ENCODE measurements at regions not wholly inside any gene's neighbourhood (a gene's known extent, or its start where the extent isn't known, plus 50 kb on each side); places are given as distances from the start of the nearest gene placed in this dataset.

DNA sequence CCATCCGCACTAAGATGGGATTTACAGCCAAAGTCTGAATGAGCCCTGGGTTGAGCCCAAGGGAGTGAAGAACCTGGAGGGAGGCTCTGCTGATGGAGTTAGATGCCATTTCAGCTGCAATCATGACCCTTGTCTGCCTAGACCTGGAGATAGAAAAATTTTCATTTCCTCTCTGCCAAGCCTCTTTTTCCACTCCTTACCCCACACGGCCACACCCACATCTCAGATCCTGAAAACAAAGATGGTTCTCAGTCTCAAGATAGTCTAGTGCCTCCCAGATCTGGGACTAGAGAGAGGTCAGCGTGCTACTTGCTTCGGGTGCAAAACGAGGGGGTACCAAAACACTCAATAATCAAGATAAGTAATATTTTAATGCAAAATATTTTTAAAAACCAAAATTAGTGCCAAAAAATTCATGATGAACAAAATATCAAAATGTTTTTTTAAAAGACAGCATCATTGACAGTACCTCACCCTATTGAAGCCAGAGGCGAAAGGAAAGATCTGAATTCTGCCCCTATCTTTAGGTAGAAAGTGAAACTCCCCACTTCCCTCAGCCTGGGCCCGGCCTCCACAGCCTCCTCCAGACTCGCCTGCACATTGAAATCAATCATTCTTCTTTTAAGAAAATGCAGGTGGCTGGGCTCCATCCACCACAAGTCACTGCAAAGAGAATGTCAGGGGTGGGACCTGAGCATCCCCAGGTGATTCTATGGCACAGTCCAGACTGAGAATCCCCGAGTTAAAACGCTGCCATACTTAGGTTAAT, 57.8 kb upstream of the GPR45 start:
- Histone ChIP-seq H3K4me3 (ENCODE audit: low read depth in 2 of 2, low read length in 1 of 2) (no peak overlapping the region), H3K9me2 (no peaks in the 10 kb centered on the region), H3K36me3 (replicated peaks in 1 of 2; ENCODE audit: control insufficient read depth in 1 of 2, insufficient read depth in 2 of 2, low read length in 1 of 2) (no peaks in the 10 kb centered on the region), H4K20me1 (ENCODE audit: insufficient read depth) (no peaks in the 10 kb centered on the region), H3K27ac (ENCODE audit: low read depth in 2 of 2, low read length in 1 of 2) (no peak overlapping the region), H2AFZ (ENCODE audit: low read depth) (no peak overlapping the region), H3K4me2 (no peak overlapping the region), H3K79me2 (ENCODE audit: insufficient read depth) (no peaks in the 10 kb centered on the region), H3F3A (replicated peaks; ENCODE audit: insufficient read depth) (no peaks in the 10 kb centered on the region), H3K9ac (no peak overlapping the region), H3K9me3 (no peaks in the 10 kb centered on the region), H3K27me3 (ENCODE audit: insufficient read depth) (no peaks in the 10 kb centered on the region), H3K4me1 (ENCODE audit: control insufficient read depth in 1 of 2, insufficient read depth in 2 of 2, low read depth in 1 of 2, low read length in 1 of 2) (peaks cover 0 to 9% of the 10 kb centered on the region in 2 experiments; a peak in 1 of 4 replicates)
- ChIA-PET POLR2A (no interaction called here), CTCF (no interaction called here)
- WGBS (ENCODE audit: low lambda C conversion rate), result 50% methylated on average over 10 of the region's 10 CpGs
- TF ChIP-seq FOXJ3 (CRISPR knock-in tag; IDR thresholded peaks at IDR 0.05) (no peak), EP300 (IDR thresholded peaks at IDR 0.05; ENCODE audit: borderline replicate concordance in 1 of 2, low read depth in 1 of 2, low read length in 1 of 2) (no peak), GABPA (IDR thresholded peaks at IDR 0.05; ENCODE audit: low read depth) (no peak), NRF1 (IDR thresholded peaks at IDR 0.05; ENCODE audit: low read depth, low read length) (no peak), GATA2 (CRISPR knock-in tag; IDR thresholded peaks at IDR 0.05) (no peak), RAD21 (IDR thresholded peaks at IDR 0.05; ENCODE audit: low read length) (no peak), TCF12 (IDR thresholded peaks at IDR 0.05) (no peak), TAF1 (IDR thresholded peaks at IDR 0.05; ENCODE audit: borderline replicate concordance, low read depth, low read length) (no peak), RFX5 (IDR thresholded peaks at IDR 0.05; ENCODE audit: low read length) (no peak), MEF2A (IDR thresholded peaks at IDR 0.05; ENCODE audit: borderline replicate concordance, low read depth) (no peak), NFIC (IDR thresholded peaks at IDR 0.05; ENCODE audit: borderline replicate concordance) (no peak), SIN3A (IDR thresholded peaks at IDR 0.05; ENCODE audit: borderline replicate concordance, low read depth, low read length) (no peak)
- TF ChIP-seq, protein P1, sequence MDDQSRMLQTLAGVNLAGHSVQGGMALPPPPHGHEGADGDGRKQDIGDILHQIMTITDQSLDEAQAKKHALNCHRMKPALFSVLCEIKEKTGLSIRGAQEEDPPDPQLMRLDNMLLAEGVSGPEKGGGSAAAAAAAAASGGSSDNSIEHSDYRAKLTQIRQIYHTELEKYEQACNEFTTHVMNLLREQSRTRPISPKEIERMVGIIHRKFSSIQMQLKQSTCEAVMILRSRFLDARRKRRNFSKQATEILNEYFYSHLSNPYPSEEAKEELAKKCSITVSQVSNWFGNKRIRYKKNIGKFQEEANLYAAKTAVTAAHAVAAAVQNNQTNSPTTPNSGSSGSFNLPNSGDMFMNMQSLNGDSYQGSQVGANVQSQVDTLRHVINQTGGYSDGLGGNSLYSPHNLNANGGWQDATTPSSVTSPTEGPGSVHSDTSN (IDR thresholded peaks at IDR 0.05), result no peak
- TF ChIP-seq, protein P2, sequence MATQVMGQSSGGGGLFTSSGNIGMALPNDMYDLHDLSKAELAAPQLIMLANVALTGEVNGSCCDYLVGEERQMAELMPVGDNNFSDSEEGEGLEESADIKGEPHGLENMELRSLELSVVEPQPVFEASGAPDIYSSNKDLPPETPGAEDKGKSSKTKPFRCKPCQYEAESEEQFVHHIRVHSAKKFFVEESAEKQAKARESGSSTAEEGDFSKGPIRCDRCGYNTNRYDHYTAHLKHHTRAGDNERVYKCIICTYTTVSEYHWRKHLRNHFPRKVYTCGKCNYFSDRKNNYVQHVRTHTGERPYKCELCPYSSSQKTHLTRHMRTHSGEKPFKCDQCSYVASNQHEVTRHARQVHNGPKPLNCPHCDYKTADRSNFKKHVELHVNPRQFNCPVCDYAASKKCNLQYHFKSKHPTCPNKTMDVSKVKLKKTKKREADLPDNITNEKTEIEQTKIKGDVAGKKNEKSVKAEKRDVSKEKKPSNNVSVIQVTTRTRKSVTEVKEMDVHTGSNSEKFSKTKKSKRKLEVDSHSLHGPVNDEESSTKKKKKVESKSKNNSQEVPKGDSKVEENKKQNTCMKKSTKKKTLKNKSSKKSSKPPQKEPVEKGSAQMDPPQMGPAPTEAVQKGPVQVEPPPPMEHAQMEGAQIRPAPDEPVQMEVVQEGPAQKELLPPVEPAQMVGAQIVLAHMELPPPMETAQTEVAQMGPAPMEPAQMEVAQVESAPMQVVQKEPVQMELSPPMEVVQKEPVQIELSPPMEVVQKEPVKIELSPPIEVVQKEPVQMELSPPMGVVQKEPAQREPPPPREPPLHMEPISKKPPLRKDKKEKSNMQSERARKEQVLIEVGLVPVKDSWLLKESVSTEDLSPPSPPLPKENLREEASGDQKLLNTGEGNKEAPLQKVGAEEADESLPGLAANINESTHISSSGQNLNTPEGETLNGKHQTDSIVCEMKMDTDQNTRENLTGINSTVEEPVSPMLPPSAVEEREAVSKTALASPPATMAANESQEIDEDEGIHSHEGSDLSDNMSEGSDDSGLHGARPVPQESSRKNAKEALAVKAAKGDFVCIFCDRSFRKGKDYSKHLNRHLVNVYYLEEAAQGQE (IDR thresholded peaks at IDR 0.05; ENCODE audit: low read depth, low read length), result no peak
- TF ChIP-seq, protein P3, sequence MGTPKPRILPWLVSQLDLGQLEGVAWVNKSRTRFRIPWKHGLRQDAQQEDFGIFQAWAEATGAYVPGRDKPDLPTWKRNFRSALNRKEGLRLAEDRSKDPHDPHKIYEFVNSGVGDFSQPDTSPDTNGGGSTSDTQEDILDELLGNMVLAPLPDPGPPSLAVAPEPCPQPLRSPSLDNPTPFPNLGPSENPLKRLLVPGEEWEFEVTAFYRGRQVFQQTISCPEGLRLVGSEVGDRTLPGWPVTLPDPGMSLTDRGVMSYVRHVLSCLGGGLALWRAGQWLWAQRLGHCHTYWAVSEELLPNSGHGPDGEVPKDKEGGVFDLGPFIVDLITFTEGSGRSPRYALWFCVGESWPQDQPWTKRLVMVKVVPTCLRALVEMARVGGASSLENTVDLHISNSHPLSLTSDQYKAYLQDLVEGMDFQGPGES (IDR thresholded peaks at IDR 0.05; ENCODE audit: low read depth, low read length), result no peak
- TF ChIP-seq, protein P4, sequence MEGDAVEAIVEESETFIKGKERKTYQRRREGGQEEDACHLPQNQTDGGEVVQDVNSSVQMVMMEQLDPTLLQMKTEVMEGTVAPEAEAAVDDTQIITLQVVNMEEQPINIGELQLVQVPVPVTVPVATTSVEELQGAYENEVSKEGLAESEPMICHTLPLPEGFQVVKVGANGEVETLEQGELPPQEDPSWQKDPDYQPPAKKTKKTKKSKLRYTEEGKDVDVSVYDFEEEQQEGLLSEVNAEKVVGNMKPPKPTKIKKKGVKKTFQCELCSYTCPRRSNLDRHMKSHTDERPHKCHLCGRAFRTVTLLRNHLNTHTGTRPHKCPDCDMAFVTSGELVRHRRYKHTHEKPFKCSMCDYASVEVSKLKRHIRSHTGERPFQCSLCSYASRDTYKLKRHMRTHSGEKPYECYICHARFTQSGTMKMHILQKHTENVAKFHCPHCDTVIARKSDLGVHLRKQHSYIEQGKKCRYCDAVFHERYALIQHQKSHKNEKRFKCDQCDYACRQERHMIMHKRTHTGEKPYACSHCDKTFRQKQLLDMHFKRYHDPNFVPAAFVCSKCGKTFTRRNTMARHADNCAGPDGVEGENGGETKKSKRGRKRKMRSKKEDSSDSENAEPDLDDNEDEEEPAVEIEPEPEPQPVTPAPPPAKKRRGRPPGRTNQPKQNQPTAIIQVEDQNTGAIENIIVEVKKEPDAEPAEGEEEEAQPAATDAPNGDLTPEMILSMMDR (IDR thresholded peaks at IDR 0.05), result no peak
- no peak for DNase-seq

Data from SK-N-SH (cell line).